GM03348 (cell line): ENCODE measurements at regions not wholly inside any gene's neighbourhood (a gene's known extent, or its start where the extent isn't known, plus 50 kb on each side); places are given as distances from the start of the nearest gene placed in this dataset.
"Not testable (repeated sequence)": the region's sequence is repeated elsewhere in the genome, so short reads cannot be mapped to it uniquely, and the experiment has no call there.

ENCODE experiments used
- DNase-seq: peaks from one replicate; pipeline ENCODE4 v3.0.0; 2012; ENCODE audit warnings: low spot score

GRCh38 chrX:128780934-128781333, 728.7 kb upstream of the ACTRT1 start:
- DNase-seq = no peak

GRCh38 chrX:128769495-128769894, 717.3 kb upstream of the ACTRT1 start:
- DNase-seq = no peak

- DNase-seq = no peak
Observed at GRCh38 chrX:128759745-128760144, 707.5 kb upstream of the ACTRT1 start.

GRCh38 chrX:128759177-128759576, 707.0 kb upstream of the ACTRT1 start:
- DNase-seq = no peak

- DNase-seq = no peak
Observed at GRCh38 chrX:128754130-128754529, 701.9 kb upstream of the ACTRT1 start.

- DNase-seq = no peak
Observed at GRCh38 chrX:128739539-128739938, 687.3 kb upstream of the ACTRT1 start.

- DNase-seq = no peak
Observed at GRCh38 chrX:128728943-128729342, 676.7 kb upstream of the ACTRT1 start.

- DNase-seq = no peak
Observed at GRCh38 chrX:128717635-128718578, 665.7 kb upstream of the ACTRT1 start.

- no peak for DNase-seq
Observed at GRCh38 chrX:128714425-128714824, 662.2 kb upstream of the ACTRT1 start.

- no peak for DNase-seq
Observed at GRCh38 chrX:128699716-128700285, 647.6 kb upstream of the ACTRT1 start.

- no peak for DNase-seq
Observed at GRCh38 chrX:128698573-128699181, 646.5 kb upstream of the ACTRT1 start.

GRCh38 chrX:128691872-128692271, 639.7 kb upstream of the ACTRT1 start:
- no peak for DNase-seq

- DNase-seq = no peak
Observed at GRCh38 chrX:128685387-128685786, 633.2 kb upstream of the ACTRT1 start.

GRCh38 chrX:128676651-128677050, 624.4 kb upstream of the ACTRT1 start:
- DNase-seq = no peak

GRCh38 chrX:128674326-128675086, 622.3 kb upstream of the ACTRT1 start:
- not testable (repeated sequence) for DNase-seq

GRCh38 chrX:128664211-128664610, 612.0 kb upstream of the ACTRT1 start:
- no peak for DNase-seq

GRCh38 chrX:128653524-128654060, 601.4 kb upstream of the ACTRT1 start:
- DNase-seq = no peak

GRCh38 chrX:128650326-128650725, 598.1 kb upstream of the ACTRT1 start:
- no peak for DNase-seq

GRCh38 chrX:128634754-128635153, 582.6 kb upstream of the ACTRT1 start:
- DNase-seq = no peak

GRCh38 chrX:128623361-128623760, 571.2 kb upstream of the ACTRT1 start:
- no peak for DNase-seq

- DNase-seq = no peak
Observed at GRCh38 chrX:128622296-128622695, 570.1 kb upstream of the ACTRT1 start.

- no peak for DNase-seq
Observed at GRCh38 chrX:128619490-128619889, 567.3 kb upstream of the ACTRT1 start.
